PC-3 (cell line): ENCODE measurements at regions not wholly inside any gene's neighbourhood (a gene's known extent, or its start where the extent isn't known, plus 50 kb on each side); places are given as distances from the start of the nearest gene placed in this dataset.

Experiments used
- EZH2 ChIP-seq: fragments of 300-600 bp; sonication (generic); IDR thresholded peaks from one replicate; pipeline ENCODE4 v1.6.1; 2017; ENCODE audit warnings: antibody characterized with exemption, mild to moderate bottlenecking, low read length; ENCODE audit not compliant: unreplicated experiment
- TF ChIP-seq, protein P1 (sequence below): fragments of 300-600 bp; sonication (generic); conservative IDR thresholded peaks from 2 replicates; pipeline ENCODE4 v1.5.1; 2017; ENCODE audit warnings: antibody characterized with exemption, low read depth, mild to moderate bottlenecking, low read length

DNA sequence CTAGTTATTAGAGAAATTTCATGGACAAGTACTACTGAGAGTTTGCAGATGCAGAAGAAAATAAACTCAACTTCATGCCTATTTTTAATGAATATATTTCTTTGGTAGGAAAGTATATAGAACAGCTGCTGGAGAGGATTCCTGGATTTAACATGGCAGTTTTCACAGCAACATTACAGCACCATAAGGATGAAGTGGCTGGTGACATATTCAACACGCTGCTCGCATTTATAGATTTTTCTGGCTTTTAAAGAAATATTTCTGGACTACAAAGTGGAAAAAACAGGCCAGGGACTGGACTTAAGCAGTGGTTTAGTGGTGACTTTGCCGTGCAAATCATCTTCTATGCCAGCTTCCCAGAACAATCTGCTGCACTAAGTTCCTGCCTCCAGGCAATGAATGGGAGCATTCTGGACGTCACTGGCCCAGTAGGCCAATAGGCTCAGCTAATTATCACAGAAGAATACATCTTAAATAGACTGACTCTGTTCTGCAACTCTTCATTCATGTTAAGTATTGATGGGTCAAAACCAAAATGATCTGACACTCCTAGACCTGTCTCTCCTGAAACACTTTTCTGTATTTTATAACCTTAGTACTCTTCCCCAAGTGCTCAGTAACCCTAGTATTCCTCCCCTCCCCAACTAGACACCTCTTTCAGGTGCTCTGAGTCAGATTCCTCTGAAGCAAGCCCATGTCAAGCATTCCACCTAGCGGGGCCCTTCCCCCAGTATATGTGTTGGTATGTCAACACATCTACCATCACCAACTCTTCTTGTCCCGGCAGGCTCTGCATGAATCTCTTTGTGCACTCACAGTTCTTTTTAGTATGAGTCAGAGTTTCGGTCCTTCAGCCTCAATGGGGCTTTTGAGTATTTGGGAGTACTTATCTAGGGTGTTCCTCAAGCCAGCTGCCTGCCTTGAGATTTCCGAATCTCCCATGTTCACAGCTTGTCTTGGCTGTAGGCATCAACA is 625.5 kb downstream of the CHSY3 start:
- TF ChIP-seq, protein P1, sequence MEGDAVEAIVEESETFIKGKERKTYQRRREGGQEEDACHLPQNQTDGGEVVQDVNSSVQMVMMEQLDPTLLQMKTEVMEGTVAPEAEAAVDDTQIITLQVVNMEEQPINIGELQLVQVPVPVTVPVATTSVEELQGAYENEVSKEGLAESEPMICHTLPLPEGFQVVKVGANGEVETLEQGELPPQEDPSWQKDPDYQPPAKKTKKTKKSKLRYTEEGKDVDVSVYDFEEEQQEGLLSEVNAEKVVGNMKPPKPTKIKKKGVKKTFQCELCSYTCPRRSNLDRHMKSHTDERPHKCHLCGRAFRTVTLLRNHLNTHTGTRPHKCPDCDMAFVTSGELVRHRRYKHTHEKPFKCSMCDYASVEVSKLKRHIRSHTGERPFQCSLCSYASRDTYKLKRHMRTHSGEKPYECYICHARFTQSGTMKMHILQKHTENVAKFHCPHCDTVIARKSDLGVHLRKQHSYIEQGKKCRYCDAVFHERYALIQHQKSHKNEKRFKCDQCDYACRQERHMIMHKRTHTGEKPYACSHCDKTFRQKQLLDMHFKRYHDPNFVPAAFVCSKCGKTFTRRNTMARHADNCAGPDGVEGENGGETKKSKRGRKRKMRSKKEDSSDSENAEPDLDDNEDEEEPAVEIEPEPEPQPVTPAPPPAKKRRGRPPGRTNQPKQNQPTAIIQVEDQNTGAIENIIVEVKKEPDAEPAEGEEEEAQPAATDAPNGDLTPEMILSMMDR: no peak
- TF ChIP-seq EZH2: no peak
